ENCODE measurements at regions not wholly inside any gene's neighbourhood (a gene's known extent, or its start where the extent isn't known, plus 50 kb on each side); places are given as distances from the start of the nearest gene placed in this dataset.
"Not testable (repeated sequence)": the region's sequence is repeated elsewhere in the genome, so short reads cannot be mapped to it uniquely, and the experiment has no call there.

- DNase-seq (ENCODE audit: low read depth in 1 of 2, low spot score in 1 of 2) = no peak
These were observed 96.0 kb upstream of the VGLL4 start for GRCh38 chr3:11739706-11740105.

- no peak for DNase-seq (ENCODE audit: low read depth in 1 of 2, low spot score in 1 of 2)
These were observed 95.4 kb upstream of the VGLL4 start for GRCh38 chr3:11739123-11739522.

- no peak for DNase-seq (ENCODE audit: low read depth in 1 of 2, low spot score in 1 of 2)
These were observed 94.0 kb upstream of the VGLL4 start for GRCh38 chr3:11737742-11738141.

- DNase-seq (ENCODE audit: low read depth in 1 of 2, low spot score in 1 of 2) = no peak
These were observed 92.6 kb upstream of the VGLL4 start for GRCh38 chr3:11736136-11736833.

GRCh38 chr3:11735638-11736037, 91.9 kb upstream of the VGLL4 start:
- DNase-seq (ENCODE audit: low read depth in 1 of 2, low spot score in 1 of 2) = no peak

GRCh38 chr3:11735111-11735510, 91.4 kb upstream of the VGLL4 start:
- not testable (repeated sequence) for DNase-seq (ENCODE audit: low read depth in 1 of 2, low spot score in 1 of 2)

GRCh38 chr3:11733914-11734313, 90.2 kb upstream of the VGLL4 start:
- DNase-seq (ENCODE audit: low read depth in 1 of 2, low spot score in 1 of 2) = no peak

GRCh38 chr3:11727207-11727606, 83.5 kb upstream of the VGLL4 start:
- no peak for DNase-seq (ENCODE audit: low read depth in 1 of 2, low spot score in 1 of 2)

GRCh38 chr3:11726146-11726545, 82.4 kb upstream of the VGLL4 start:
- DNase-seq (ENCODE audit: low read depth in 1 of 2, low spot score in 1 of 2) = no peak

GRCh38 chr3:11725340-11725641, 81.6 kb upstream of the VGLL4 start:
- not testable (repeated sequence) for DNase-seq (ENCODE audit: low read depth in 1 of 2, low spot score in 1 of 2)

GRCh38 chr3:11724615-11725339, 81.1 kb upstream of the VGLL4 start:
- no peak for DNase-seq (ENCODE audit: low read depth in 1 of 2, low spot score in 1 of 2)

- DNase-seq (ENCODE audit: low read depth in 1 of 2, low spot score in 1 of 2) = no peak
These were observed 77.8 kb upstream of the VGLL4 start for GRCh38 chr3:11721479-11721878.

GRCh38 chr3:11720917-11721411, 77.2 kb upstream of the VGLL4 start:
- DNase-seq (ENCODE audit: low read depth in 1 of 2, low spot score in 1 of 2) = no peak

- DNase-seq (ENCODE audit: low read depth in 1 of 2, low spot score in 1 of 2) = peak; percentile 21 to 29
These were observed 76.7 kb upstream of the VGLL4 start for GRCh38 chr3:11720304-11720898.

GRCh38 chr3:11719406-11720303, 75.9 kb upstream of the VGLL4 start:
- DNase-seq (ENCODE audit: low read depth in 1 of 2, low spot score in 1 of 2) = peak; percentile 54 to 71

- peak; percentile 12 to 27 for DNase-seq (ENCODE audit: low read depth in 1 of 2, low spot score in 1 of 2)
These were observed 75.1 kb upstream of the VGLL4 start for GRCh38 chr3:11718637-11719405.

- no peak for DNase-seq (ENCODE audit: low read depth in 1 of 2, low spot score in 1 of 2)
These were observed 74.3 kb upstream of the VGLL4 start for GRCh38 chr3:11717768-11718636.

- no peak for DNase-seq (ENCODE audit: low read depth in 1 of 2, low spot score in 1 of 2)
These were observed 73.6 kb upstream of the VGLL4 start for GRCh38 chr3:11717301-11717700.

GRCh38 chr3:11716573-11717290, 73.0 kb upstream of the VGLL4 start:
- DNase-seq (ENCODE audit: low read depth in 1 of 2, low spot score in 1 of 2) = no peak

All from activated T-helper 1 cell treated with anti-CD3 and anti-CD28 coated beads, Interleukin-2, amount 50 U/mL, for 16 hours (primary cell).